IMR-90 (cell line): ENCODE measurements at regions not wholly inside any gene's neighbourhood (a gene's known extent, or its start where the extent isn't known, plus 50 kb on each side); places are given as distances from the start of the nearest gene placed in this dataset.

Experiments
- ATAC-seq: fragments of 200-7000 bp; cut with Tn5 transposase; 2 replicates; pipeline ENCODE4 v1.9.1; 2020; ENCODE audit warnings: low read depth, mild to moderate bottlenecking, moderate library complexity
- BruUV-seq: library from RNA; stranded (reverse); fragments of 400-500 nt; replicated peaks from 2 replicates; lab custom pipeline; 2021; lab: Mats Ljungman, UMichigan
- CTCF ChIA-PET: fragments of 300-600 bp; formaldehyde crosslinking; extraction: SDS; loops from one replicate; lab custom pipeline; 2021; ENCODE audit warnings: antibody characterized with exemption; lab: Yijun Ruan, JAX
- POLR2A ChIA-PET: fragments of 300-600 bp; sonication (Branson Sonifier 250); formaldehyde crosslinking; loops from one replicate; lab custom pipeline; 2022; ENCODE audit warnings: antibody characterized with exemption; ENCODE audit not compliant: unreplicated experiment; lab: Charles Lee
- DNase-seq: peaks from one replicate; pipeline ENCODE4 v3.0.0; 2013
- H2AFZ ChIP-seq: replicated peaks from 2 replicates; pipeline ENCODE3; 2013; ENCODE audit warnings: low read length, mild to moderate bottlenecking; ENCODE audit not compliant: poor library complexity
- H2AK5ac ChIP-seq: 2 replicates; pipeline ENCODE4 v1.6.1; 2013; ENCODE audit warnings: low read depth, low read length, inconsistent platforms
- H2AK9ac ChIP-seq: replicated peaks from 2 replicates; pipeline ENCODE3; 2013; ENCODE audit warnings: mild to moderate bottlenecking, low read depth, low read length, moderate library complexity; ENCODE audit not compliant: poor library complexity
- H2BK120ac ChIP-seq: 2 replicates; pipeline ENCODE4 v1.6.1; 2013; ENCODE audit warnings: low read depth, low read length, inconsistent platforms
- H2BK15ac ChIP-seq: 3 replicates; pipeline ENCODE4 v1.6.1; 2013; ENCODE audit warnings: low read depth, low read length, inconsistent platforms
- H2BK20ac ChIP-seq: 2 replicates; pipeline ENCODE4 v1.6.1; 2013; ENCODE audit warnings: low read depth, mild to moderate bottlenecking, inconsistent platforms, low read length, moderate library complexity
- H2BK5ac ChIP-seq: 2 replicates; pipeline ENCODE4 v1.6.1; 2013; ENCODE audit warnings: mild to moderate bottlenecking, low read depth, low read length, inconsistent platforms; ENCODE audit not compliant: poor library complexity, severe bottlenecking
- H3K14ac ChIP-seq: replicated peaks from 2 replicates; pipeline ENCODE4 v1.6.1; 2013; ENCODE audit warnings: low read depth, low read length, inconsistent platforms
- H3K18ac ChIP-seq: 2 replicates; pipeline ENCODE4 v1.6.1; 2013; ENCODE audit warnings: low read depth, low read length, control low read depth
- H3K23ac ChIP-seq: 2 replicates; pipeline ENCODE4 v1.6.1; 2013; ENCODE audit warnings: low read depth, low read length, inconsistent platforms
- H3K27ac ChIP-seq: 2 replicates; pipeline ENCODE4 v1.5.1; 2013; ENCODE audit warnings: mild to moderate bottlenecking, control low read depth, low read length; ENCODE audit not compliant: insufficient read depth
- H3K27me3 ChIP-seq: 2 replicates; pipeline ENCODE4 v1.6.1; 2013; ENCODE audit warnings: low read length; ENCODE audit not compliant: control insufficient read depth, insufficient read depth
- H3K36me3 ChIP-seq: 2 replicates; pipeline ENCODE4 v1.6.1; 2013; ENCODE audit warnings: low read length, mixed read lengths; ENCODE audit not compliant: control insufficient read depth, insufficient read depth
- H3K4ac ChIP-seq: 2 replicates; pipeline ENCODE4 v1.6.1; 2013; ENCODE audit warnings: low read depth, low read length, inconsistent platforms
- H3K4me1 ChIP-seq: 2 replicates; pipeline ENCODE4 v1.6.1; 2013; ENCODE audit warnings: low read length, mixed read lengths; ENCODE audit not compliant: control insufficient read depth, insufficient read depth
- H3K4me2 ChIP-seq: 2 replicates; pipeline ENCODE4 v1.6.1; 2013; ENCODE audit warnings: low read depth, mild to moderate bottlenecking, control low read depth, low read length, moderate library complexity
- H3K4me3 ChIP-seq: 2 replicates; pipeline ENCODE4 v1.5.1; 2013; ENCODE audit warnings: low read depth, mild to moderate bottlenecking, control low read depth, low read length, moderate library complexity; ENCODE audit not compliant: insufficient read depth
- H3K56ac ChIP-seq: 2 replicates; pipeline ENCODE4 v1.6.1; 2013; ENCODE audit warnings: low read length, inconsistent platforms; ENCODE audit not compliant: insufficient read depth; ENCODE audit errors: extremely low read depth
- H3K79me1 ChIP-seq, 2 experiments: 2 replicates each; pipeline ENCODE4 v1.6.1; 2013; ENCODE audit warnings: low read length in 2 of 2, inconsistent platforms in 1 of 2, low read depth in 1 of 2
- H3K9ac ChIP-seq: 2 replicates; pipeline ENCODE4 v1.6.1; 2013; ENCODE audit warnings: low read depth, low read length, control low read depth
- H3K9me1 ChIP-seq: 2 replicates; pipeline ENCODE4 v1.6.1; 2013; ENCODE audit warnings: low read length, inconsistent platforms; ENCODE audit not compliant: insufficient read depth
- H3K9me3 ChIP-seq: 2 replicates; pipeline ENCODE4 v1.6.1; 2013; ENCODE audit warnings: low read length; ENCODE audit not compliant: control insufficient read depth, insufficient read depth
- H4K20me1 ChIP-seq: 2 replicates; pipeline ENCODE4 v1.6.1; 2013; ENCODE audit warnings: low read length, inconsistent platforms; ENCODE audit not compliant: insufficient read depth
- H4K5ac ChIP-seq: 2 replicates; pipeline ENCODE4 v1.6.1; 2013; ENCODE audit warnings: mild to moderate bottlenecking, low read depth, low read length, control low read depth
- H4K8ac ChIP-seq, 2 experiments: 2 replicates each; pipeline ENCODE4 v1.6.1; 2013; ENCODE audit warnings: low read depth in 2 of 2, low read length in 2 of 2, control low read depth in 1 of 2, inconsistent platforms in 1 of 2
- H4K91ac ChIP-seq: 2 replicates; pipeline ENCODE4 v1.6.1; 2013; ENCODE audit warnings: low read depth, low read length, inconsistent platforms; ENCODE audit not compliant: insufficient read depth
- BHLHE40 ChIP-seq: fragments of 150-350 bp; IDR thresholded peaks from 2 replicates; pipeline ENCODE4 v1.6.1; 2016; ENCODE audit warnings: mild to moderate bottlenecking, low read depth, low read length
- CEBPB ChIP-seq: IDR thresholded peaks from 2 replicates; pipeline ENCODE4 v1.6.1; 2012; ENCODE audit warnings: low read depth, low read length, improper control_type of control experiment
- CTCF ChIP-seq: conservative IDR thresholded peaks from 2 replicates; pipeline ENCODE4 v1.5.1; 2012; ENCODE audit warnings: mild to moderate bottlenecking, low read depth, low read length, improper control_type of control experiment
- ELK1 ChIP-seq: fragments of 150-350 bp; IDR thresholded peaks from 2 replicates; pipeline ENCODE4 v1.6.1; 2016; ENCODE audit warnings: low read depth, mild to moderate bottlenecking, low read length, moderate library complexity, borderline replicate concordance
- FOS ChIP-seq: fragments of 150-350 bp; IDR thresholded peaks from 2 replicates; pipeline ENCODE4 v1.6.1; 2016; ENCODE audit warnings: low read depth, low read length
- MAFK ChIP-seq: IDR thresholded peaks from 2 replicates; pipeline ENCODE4 v1.6.1; 2012; ENCODE audit warnings: low read depth, low read length, improper control_type of control experiment
- MAZ ChIP-seq: IDR thresholded peaks from 2 replicates; pipeline ENCODE4 v1.6.1; 2012; ENCODE audit warnings: low read depth, mild to moderate bottlenecking, low read length, improper control_type of control experiment, moderate library complexity, borderline replicate concordance
- NFE2L2 ChIP-seq: fragments of 150-350 bp; IDR thresholded peaks from 2 replicates; pipeline ENCODE4 v1.6.1; 2016; ENCODE audit warnings: low read depth, mild to moderate bottlenecking, low read length
- POLR2A ChIP-seq: IDR thresholded peaks from 2 replicates; pipeline ENCODE4 v1.6.1; 2012; ENCODE audit warnings: mild to moderate bottlenecking, low read depth, low read length
- RAD21 ChIP-seq: IDR thresholded peaks from 2 replicates; pipeline ENCODE4 v1.6.1; 2012; ENCODE audit warnings: low read length, improper control_type of control experiment
- RCOR1 ChIP-seq: IDR thresholded peaks from 2 replicates; pipeline ENCODE4 v1.6.1; 2012; ENCODE audit warnings: mild to moderate bottlenecking, low read length, improper control_type of control experiment; ENCODE audit not compliant: insufficient replicate concordance
- RFX5 ChIP-seq: IDR thresholded peaks from 2 replicates; pipeline ENCODE4 v1.8.0; 2012; ENCODE audit warnings: low read depth, mild to moderate bottlenecking, low read length, moderate library complexity
- SMC3 ChIP-seq: fragments of 150-350 bp; IDR thresholded peaks from 2 replicates; pipeline ENCODE4 v1.6.1; 2016; ENCODE audit warnings: low read depth, mild to moderate bottlenecking, antibody characterized with exemption, low read length, moderate library complexity
- USF2 ChIP-seq: fragments of 150-350 bp; IDR thresholded peaks from 2 replicates; pipeline ENCODE4 v1.6.1; 2017; ENCODE audit warnings: mild to moderate bottlenecking, antibody characterized with exemption, low read length, low read depth
- WGBS, 2 experiments: methylation state at CpG; one replicate each; pipeline versions ENCODE4 v1.1.5 to v1.1.7; 2013; ENCODE audit warnings: missing lambda C conversion rate in 2 of 2; ENCODE audit not compliant: insufficient read length in 1 of 2; ENCODE audit errors: extremely low coverage in 2 of 2; 5-methylcytosine and 5-hydroxymethylcytosine counted together
- dilution Hi-C: fragments of 300-500 bp; cut with HindIII; formaldehyde crosslinking; loops from one replicate; pipeline ENCODE4 v1.14.3; 2018; ENCODE audit warnings: low sequenced_read_pairs; ENCODE audit not compliant: unreplicated experiment
- in situ Hi-C: fragments of 300-500 bp; cut with MboI; formaldehyde crosslinking; loops from 3 replicates; pipeline ENCODE4 v1.14.3; 2019; ENCODE audit warnings: low sequenced_read_pairs, inconsistent platforms, mixed read lengths
- intact Hi-C: fragments of 100-400 bp; cut with micrococcal nuclease; formaldehyde crosslinking; loops from 2 replicates; pipeline ENCODE4 v1.10.0; 2022

- Histone ChIP-seq H3K4me2 (no peak overlapping the region), H3K36me3 (no peaks in the 10 kb centered on the region), H3K79me1 (no peaks in the 10 kb centered on the region), H3K14ac (no peak overlapping the region), H3K9me3 (no peaks in the 10 kb centered on the region), H3K23ac (no peak overlapping the region), H4K20me1 (no peaks in the 10 kb centered on the region), H3K4me3 (no peak overlapping the region), H2BK5ac (no peak overlapping the region), H2BK120ac (no peak overlapping the region), H3K27ac (no peak overlapping the region), H3K9ac (no peak overlapping the region), H2AK5ac (no peak overlapping the region), H3K56ac (no peak overlapping the region), H3K18ac (no peak overlapping the region), H4K91ac (no peak overlapping the region), H3K4me1 (no peaks in the 10 kb centered on the region), H2BK15ac (no peak overlapping the region), H2AFZ (no peak overlapping the region), H2AK9ac (no peak overlapping the region), H3K4ac (no peak overlapping the region), H3K27me3 (no peaks in the 10 kb centered on the region; the same call in 1 of the 2 replicates), H3K9me1 (no peaks in the 10 kb centered on the region), H4K5ac (no peak overlapping the region), H4K8ac (no peak overlapping the region), H2BK20ac (no peak overlapping the region)
- in situ Hi-C loops, result no loop called here
- dilution Hi-C loops, result no loop called here
- BruUV-seq, result no TSS peak
- TF ChIP-seq RAD21 (no peak), CEBPB (no peak), MAZ (no peak), CTCF (no peak), POLR2A (no peak), SMC3 (no peak), BHLHE40 (no peak), RCOR1 (no peak), RFX5 (no peak), NFE2L2 (no peak), MAFK (no peak), ELK1 (no peak), USF2 (no peak), FOS (no peak)
- CTCF ChIA-PET, result no interaction called here
- POLR2A ChIA-PET, result no interaction called here
- no CpG with 5 or more reads among the region's 2 CpGs for WGBS, 2 experiments
- intact Hi-C loops, result loop anchor here (2.0 kb wide), 1 partner anchor 524 kb away; the partner anchor contains the start of gene BTG1
- DNase-seq (no peak), ATAC-seq (no peak)
These were observed 437.8 kb upstream of the DCN start for GRCh38 chr12:91620422-91620821.
